GM19238 (cell line): ENCODE measurements at regions not wholly inside any gene's neighbourhood (a gene's known extent, or its start where the extent isn't known, plus 50 kb on each side); places are given as distances from the start of the nearest gene placed in this dataset.

ENCODE experiments used
- DNase-seq: peaks from one replicate; pipeline ENCODE4 v3.0.0; 2011; ENCODE audit warnings: low spot score; ENCODE audit not compliant: insufficient read length

DNA sequence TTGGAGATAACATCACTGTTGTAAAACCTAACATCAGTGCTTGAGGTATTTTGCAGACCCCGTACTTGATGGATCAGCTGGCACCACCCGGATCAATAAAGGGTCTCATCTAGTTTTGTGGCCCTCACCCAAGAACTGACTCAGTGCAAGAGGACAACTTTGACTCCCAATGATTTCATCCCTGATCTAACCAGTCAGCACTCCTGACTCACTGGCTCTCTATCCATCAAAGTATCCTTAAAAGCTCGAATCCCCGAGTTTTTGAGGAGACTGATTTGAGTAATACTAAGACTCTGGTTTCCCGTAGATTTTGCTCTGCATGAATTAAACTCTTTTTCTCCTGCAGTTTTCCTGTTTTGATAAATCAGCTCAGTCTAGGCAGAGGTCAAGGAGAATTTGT is 2498.1 kb downstream of the PCDH7 start:
- no peak for DNase-seq

DNA sequence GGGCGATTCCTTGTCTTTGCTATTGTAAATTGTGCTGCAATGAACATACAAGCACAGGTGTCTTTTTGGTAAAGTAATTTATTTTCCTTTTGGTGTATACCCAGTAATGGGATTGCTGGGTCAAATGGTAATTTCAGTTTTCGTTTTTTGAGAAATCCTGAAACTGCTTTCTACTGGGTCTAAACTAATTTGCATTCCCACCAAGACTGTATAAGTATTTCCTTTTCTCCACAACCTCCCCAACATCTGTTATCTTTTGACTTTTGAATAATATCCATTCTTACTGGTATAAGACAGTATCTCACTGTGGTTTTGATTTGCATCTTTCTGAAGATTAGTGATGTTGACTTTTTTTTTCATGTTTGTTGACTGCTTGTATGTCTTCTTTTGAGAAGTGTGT is 2506.0 kb downstream of the PCDH7 start:
- no peak for DNase-seq

DNA sequence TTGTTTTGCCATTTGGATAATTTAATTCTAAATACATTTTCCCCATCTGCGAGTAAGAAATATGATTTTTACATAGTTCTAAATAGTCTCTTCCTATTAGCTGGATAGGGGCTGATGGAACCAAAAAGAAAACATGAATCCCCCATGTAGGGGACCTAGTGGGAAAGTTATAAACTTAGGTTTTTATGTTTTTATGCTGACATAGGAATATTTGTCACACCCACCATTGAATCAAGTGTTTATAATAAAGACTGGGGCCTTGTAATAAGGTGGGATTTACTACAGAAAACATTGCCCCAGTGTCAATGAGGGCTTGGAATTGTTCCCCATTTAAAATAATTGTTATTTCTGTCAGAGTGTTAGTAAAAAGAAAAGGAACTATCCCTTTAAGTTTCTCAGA is 2506.6 kb downstream of the PCDH7 start:
- DNase-seq: no peak

DNA sequence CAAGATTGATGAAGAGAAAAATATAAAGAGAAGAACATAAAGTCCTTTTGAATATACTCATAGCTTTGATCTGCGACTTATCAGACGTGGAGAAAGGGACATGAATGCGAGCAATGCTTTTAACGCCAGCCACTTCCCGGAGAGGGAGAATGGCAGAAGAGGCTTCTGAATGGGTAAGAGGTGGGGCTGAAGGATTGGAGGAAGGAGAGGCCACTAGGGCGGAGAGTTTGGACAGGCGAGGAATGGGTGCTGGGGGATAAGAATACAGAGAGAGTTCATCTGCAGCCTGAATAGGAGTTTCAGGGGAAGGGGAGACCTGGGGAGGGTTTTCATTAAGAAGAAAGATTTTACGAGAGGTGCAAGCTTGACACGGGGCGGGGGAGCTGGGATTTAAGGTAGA is 2534.9 kb downstream of the PCDH7 start:
- DNase-seq: no peak

DNA sequence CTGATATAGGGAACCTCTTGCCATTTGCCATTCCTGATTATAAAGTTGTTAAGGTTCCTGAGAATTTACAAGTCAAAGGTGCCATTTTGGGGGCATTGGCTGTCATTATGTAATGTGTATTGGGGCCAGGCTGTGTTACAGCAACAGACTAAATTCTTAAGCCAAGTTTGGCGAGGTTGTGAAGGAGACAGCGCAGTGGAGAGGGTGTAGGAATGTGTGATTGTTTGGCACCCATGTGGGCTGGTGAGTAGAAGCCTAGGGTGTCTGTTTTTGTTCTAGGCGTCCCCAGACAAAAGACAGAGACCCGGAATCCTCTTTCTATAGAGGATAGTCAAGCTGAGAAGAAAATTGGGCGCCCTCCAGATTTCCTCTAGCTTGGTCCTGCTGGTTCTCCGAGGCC is 2535.3 kb downstream of the PCDH7 start:
- no peak for DNase-seq

DNA sequence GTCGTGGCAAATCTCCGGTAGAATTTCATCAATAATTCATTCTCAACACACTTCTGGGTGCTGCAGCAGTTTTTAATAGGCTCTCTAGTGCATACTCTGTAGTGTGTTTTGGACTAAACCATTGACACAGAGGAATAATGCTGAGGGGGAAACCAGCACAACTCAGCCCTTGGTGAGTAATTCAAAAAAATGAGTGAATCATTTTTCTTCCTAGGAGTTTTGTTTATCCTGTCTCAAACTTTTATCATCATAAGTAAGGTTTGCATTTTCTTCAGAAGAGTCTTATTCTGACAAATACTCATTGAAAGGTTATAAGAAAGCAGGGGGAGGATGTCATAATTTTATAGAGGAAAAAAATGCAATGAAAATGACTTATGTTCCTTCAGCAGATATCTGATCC is 2542.7 kb downstream of the PCDH7 start:
- no peak for DNase-seq

DNA sequence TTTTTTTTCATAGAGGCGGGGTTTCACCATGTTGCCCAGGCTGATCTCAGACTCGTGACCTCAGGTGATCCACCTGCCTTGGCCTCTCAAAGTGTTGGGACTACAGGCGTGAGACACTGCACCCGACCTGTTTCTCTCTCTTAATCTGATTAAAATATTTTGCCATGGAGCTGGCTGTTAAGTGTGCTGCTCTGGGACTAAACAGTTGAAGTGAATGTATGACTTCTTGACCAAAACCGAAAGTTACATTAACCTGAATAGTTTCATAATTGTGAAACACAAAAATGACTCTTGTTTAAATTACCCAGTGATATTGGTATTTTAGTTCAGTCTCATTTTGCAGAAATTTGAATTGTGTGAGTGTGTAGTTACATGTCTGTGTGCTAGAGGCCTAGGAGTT is 2548.6 kb downstream of the PCDH7 start:
- no peak for DNase-seq

DNA sequence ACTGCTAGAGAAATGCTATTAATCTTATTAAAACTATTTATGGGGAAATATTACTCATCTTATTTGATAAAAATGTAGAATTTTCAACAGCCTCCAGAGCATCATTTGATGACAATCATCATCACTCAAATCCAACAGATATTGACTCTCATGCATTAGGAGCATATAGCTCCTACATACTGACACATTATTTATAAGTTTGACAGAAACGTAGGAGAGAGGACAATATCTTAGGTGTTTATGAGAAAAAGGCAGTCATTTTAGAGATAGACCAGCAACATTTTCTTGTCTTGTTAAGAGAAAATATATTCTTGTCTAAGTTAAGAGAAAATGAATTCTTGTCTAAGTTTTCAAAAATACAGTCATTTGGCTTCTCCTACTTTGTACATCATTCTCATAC is 2550.2 kb downstream of the PCDH7 start:
- no peak for DNase-seq

DNA sequence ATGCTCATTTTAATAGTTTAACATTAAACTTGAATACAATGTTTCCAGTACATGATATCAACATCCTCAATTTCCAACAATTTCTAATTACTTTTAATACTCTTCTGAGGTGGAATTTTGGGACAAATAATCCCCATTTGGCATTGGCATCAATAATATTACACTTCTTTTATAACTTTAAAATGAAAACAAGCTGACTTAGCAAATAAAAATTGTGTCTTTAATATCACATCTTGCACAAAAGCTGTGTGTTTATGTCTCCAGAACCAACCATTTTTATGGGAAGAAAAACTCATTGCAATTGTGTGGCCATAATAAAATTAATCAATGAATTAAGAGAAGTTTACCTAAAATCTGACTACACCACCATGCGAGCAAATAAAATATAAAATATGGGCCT is 2552.6 kb downstream of the PCDH7 start:
- no peak for DNase-seq

DNA sequence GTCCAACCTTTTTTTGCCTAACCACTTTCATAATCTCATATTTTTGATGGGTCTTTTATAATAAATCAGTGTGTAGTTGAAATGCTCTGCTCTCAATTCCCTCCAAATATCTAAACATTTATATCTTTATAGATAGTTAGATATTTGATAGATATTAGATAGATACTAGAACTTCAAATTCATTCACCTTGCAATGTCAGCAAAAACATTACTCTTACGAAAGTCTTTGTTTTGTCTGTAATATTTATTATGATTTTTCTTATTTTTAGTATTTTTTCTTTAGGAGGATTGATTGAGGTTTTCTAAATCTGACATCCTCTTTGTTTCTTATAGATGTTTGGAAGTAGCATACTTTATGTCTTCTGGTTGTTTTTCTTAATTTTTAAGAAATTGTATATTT is 2563.6 kb downstream of the PCDH7 start:
- no peak for DNase-seq

DNA sequence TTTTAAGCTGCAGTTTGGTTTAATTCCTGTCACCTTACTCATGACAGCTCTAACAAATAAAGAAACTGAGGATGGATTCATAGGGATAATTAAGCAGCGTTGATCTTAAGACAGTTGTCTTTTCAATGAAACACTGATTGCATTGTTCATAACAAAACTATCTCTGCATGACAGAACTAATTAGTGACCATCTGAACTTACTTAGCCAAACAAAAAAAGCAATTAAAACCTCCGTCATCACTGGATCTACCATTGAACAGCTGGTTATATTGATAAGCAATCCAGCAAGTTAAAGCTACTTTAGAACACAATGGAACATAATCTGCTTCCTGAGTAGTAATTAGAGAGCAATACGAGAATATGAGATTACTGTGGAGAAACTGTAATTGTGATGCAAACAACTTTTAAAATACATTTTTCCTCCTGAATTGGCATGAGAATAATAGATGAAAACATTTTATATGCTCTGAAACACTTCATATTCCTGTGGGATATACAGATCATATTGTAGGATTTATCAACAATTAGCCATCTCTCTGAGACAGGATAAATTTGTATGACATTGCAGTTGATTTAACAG is 2576.8 kb downstream of the PCDH7 start:
- no peak for DNase-seq

DNA sequence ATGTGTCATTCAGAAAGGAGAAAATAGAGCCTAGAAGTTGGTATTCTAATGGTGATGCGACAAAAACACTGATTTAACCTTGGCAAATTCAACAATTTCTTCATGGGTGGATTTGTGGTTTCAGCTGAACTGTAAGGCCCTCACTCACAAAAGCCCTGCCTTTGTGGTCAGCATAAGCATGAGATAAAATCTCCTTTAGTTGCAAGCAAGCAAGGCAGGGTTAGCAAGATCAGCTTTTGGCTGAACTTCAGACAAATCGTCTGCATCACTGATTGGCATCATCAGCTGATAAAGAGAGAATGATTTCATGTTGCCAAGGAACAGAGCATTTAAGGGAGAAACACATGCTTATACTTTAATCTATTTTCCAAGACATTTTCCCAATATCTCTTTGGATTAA is 2582.2 kb downstream of the PCDH7 start:
- no peak for DNase-seq

DNA sequence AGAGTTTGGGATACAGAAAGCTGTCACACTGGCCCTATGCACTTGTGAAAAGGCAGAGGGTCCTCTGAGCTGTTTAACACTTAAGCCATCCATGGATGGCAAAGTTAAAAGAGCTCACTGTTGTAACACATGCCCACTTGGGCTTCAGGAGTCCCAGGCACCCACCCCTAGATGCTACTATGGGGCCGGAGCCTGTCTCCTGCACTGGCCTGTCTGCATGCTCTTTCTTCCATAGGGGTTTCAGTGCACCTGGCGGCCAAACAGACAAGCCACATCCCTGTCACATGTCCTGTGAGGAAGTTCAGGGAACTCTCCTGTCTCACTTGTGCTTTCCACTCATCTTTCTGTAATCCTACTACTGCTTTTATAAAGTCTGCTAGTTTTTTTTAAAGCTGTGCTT is 2586.0 kb downstream of the PCDH7 start:
- DNase-seq: no peak

DNA sequence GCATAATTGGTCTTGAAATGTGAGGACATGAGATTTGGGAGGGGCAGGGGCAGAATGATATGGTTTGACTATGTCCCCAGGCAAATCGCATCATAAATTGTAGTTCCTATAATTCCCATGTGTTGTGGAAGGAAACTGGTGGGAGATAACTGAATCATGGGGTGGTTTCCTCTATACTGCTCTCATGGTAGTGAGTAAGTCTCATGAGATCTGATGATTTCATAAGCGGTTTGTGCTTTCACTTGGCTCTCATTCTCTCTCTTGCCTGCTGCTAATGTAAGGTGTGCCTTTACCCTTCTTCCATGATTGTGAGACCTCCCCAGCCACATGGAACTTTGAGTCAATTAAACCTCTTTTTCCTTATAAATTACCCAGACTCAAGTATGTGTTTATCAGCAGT is 2595.9 kb downstream of the PCDH7 start:
- DNase-seq: no peak

DNA sequence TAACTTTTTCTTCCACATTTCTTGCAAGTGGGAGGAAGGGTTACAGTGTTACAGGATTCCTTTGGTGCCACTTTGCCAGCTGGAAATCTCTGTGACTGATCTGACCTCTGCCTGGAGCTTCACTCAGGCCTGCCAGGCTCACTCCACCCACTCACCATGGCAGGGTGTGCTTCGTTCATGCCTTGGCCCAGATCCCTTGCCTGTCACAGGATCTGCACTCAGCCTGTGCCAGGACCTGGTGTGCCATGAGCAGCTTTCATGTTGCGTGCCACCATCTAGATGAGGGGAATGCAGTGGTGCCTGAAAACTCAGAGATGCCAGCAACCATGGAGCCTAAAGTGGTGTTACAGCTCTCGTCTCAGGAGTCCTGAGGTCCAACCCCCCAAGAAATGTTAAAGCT is 2596.4 kb downstream of the PCDH7 start:
- no peak for DNase-seq

DNA sequence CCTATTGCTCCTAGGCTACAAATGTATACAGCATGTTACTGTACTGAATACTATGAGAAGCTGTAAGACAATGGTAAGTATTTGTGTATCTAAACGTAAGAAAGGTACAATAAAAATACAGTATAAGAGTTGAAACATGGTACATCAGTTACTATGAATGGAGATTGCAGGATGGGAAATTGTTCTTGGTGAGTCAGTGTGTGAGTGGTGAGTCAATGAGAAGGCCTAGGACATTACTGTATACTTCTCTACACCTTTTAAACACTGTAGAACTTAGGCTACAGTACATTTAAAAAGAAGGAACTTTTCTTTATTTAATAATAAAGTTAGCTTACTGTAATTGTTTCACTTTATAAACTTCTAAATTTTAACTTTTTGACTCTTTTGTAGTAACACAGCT is 2603.2 kb downstream of the PCDH7 start:
- no peak for DNase-seq

DNA sequence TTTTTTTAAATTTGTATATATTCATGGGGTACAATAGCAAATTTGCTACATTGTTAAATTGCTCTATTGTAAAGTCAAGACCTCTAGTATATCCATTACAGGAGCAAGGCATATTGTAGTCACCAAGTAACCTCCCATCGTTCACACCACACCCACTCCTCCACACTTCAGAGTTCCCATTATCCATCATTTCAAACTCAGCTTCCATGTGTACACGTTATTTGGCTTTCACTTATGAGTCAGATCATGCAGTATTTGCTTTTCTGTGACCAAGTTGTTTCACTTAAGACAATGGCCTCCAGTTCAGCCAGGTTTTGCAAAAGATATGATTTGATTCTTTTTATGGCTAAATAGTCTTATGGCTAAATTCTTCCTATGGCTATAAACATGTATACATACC is 2614.2 kb downstream of the PCDH7 start:
- DNase-seq: no peak

DNA sequence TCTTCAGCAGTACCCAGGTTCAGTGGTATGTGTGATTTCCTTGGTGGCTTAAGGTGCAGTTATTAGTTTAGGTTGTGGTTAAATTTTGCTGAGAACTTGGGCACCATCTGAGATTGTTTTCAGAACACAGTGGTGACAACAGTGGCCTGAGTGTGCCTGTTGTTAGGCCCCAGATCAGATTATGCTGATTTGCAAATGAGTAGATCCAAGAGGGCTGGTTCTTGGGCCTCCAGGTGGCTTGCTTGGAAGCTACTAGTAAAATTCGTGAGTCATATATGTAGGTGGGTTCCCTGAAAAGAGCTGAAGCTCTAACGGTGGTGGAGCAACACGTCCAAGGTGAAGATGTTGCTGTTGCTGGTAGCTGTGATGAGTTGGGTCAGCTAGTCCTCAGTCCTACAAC is 2619.6 kb downstream of the PCDH7 start:
- no peak for DNase-seq

DNA sequence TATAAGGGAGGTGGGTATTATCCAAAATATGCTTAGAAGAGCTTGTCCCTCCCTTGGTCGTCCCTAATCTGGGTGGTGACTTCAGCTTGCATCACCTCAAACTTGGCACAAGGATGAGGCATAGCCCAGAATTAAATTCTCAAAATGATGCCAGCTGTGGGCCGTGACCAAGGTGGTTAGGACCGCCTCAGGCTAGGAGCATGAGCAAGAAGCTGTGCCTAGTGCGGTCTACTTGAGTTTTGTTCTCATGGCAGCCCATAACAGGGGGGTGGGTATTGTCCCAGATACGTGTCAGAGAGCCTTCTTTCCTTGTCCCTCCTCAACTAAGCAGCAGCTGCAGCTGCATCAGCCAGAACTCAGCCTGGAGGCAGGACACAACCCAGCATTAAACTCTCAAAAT is 2620.0 kb downstream of the PCDH7 start:
- no peak for DNase-seq

DNA sequence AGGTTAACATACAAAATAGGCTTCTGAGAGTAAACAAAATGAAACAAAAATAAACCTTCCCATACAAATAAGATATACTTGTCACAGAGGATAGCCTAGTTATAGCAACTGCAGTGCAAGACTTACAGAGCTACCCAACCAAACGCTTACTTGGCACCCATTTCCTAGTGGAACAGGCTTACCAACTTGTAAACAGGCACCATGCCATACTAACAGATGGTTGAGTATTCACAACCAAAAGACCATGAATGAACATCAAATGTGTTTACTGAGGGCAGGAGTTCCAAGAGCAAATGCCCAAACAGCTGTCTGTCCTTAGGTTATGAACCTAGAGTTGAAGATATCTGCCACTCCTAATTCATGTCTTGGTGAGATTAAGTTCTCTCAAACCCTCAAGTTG is 2629.2 kb downstream of the PCDH7 start:
- no peak for DNase-seq

DNA sequence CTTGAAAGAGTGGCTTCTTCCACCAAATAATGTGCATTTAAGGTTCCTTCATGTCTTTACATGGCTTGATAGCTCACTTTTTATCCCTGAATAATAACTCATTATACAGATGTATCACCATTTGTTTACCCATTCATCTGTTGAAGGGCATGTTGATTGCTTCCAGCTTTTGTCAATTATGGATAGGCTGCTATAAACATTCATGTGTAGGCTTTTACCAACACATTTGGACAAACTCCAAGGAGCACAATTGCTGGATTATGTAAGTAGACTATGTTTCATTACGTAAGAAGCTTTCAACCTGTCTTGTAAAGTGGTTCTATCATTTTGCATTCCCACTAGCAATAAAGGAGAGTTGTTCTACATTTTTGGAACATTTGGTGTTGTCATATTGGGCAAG is 2637.0 kb downstream of the PCDH7 start:
- DNase-seq: no peak

DNA sequence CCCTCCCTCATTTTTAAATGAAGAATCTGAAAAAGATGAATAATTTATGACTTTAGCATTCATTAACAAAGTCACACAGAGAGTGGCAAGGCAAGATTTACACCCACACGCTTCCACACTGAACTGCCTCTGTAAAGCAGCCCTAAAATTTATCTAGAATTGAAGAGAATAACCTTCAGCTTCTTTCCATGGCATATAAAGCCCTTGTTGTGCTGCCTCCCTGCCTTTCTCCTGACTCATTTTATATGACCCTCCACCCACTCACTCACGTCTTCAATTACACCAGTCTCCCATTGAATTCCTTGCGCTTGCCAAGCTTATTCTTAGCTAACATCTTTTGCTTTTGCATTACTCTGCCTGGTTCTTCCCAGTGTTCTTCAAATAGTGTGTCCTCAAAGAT is 2649.3 kb downstream of the PCDH7 start:
- no peak for DNase-seq

DNA sequence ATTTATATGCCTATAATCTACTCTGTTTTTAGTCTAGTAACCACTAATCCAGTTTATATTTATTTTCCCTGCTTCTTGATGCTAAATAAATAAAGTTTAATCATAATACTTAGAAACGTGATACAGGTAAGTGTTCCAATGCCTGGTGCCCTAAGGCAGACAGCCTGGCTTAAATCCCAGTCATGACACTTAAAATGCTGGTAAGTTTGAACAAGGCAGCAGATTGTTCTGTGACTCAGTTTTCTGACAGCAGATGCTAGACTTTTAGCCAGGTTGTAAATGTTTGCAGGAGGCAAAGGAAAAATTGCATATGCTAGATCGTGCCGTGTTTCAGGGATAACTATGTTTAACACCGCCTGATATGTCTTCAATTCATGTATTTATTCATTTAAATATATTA is 2661.6 kb downstream of the PCDH7 start:
- DNase-seq: no peak

DNA sequence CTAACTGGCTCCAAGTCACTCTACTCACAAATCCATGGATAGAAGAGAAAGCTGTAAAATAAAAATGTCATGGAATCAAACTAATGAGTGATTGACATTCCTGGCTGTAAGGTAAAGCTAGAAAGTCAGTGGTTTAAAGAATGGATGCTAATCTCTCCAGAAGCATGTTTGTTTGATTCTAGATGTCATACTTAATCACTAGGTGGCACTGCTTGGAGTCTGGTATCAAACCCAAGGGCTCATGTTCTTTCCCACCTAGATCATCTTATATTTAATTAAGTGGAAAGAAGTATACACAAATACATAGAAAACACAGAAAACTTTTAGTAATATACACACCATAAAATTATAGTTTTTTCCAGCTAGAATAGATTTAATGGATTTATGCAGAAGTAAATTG is 2666.6 kb downstream of the PCDH7 start:
- no peak for DNase-seq
